Caki2 (cell line): ENCODE measurements at regions not wholly inside any gene's neighbourhood (a gene's known extent, or its start where the extent isn't known, plus 50 kb on each side); places are given as distances from the start of the nearest gene placed in this dataset.
A peak's percentile ranks its signal among the peaks of the same experiment; 100 is the strongest.

Experiments used
- DNase-seq: peaks from one replicate; pipeline ENCODE4 v3.0.0-alpha.2; 2015; ENCODE audit warnings: low read depth
- in situ Hi-C: cut with HindIII; loops from 2 replicates; pipeline ENCODE4 v1.10.0; 2016; ENCODE audit warnings: low sequenced_read_pairs, low pct_unique_long_range_greater_than_20kb, mixed read lengths

DNA sequence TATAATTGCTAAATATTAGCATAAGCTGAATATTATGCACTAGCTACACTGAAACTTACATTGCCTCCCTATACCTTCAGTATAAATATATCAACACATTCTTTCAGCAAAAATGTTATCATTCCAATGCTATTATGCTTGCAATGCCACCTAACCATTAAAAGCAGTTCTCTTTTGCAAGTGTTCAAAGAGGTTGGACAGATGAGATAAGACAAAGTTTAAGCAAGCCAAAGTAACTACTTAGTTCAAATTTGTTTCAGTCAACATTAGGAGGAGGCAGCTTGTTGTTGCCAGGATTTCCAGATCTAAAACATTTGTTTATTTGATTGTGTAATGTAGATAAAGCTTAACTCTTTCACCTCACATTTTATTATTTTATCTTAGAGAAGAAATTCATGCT lies 323.9 kb upstream of the FAM241A start:
- in situ Hi-C loops: no loop called here
- DNase-seq: no peak

DNA sequence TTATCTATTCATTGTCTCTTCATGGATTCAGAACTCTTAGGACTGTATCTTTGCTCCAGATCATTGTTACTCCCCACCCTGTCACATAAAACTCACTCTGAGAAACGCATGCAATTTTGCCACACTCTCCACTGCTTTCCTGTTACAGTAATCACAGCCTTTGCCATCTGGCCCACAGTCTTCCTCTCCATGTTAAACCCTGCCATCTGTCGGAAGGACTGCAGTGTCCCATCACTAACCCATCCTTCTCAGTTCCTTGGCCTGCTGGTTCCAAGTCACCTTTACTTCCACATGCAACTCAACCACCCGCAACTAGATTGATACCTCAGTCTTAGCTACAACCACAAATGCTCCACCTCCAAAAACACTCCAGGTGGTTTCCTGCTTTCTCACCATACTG lies 308.7 kb upstream of the FAM241A start:
- in situ Hi-C loops: no loop called here
- no peak for DNase-seq

DNA sequence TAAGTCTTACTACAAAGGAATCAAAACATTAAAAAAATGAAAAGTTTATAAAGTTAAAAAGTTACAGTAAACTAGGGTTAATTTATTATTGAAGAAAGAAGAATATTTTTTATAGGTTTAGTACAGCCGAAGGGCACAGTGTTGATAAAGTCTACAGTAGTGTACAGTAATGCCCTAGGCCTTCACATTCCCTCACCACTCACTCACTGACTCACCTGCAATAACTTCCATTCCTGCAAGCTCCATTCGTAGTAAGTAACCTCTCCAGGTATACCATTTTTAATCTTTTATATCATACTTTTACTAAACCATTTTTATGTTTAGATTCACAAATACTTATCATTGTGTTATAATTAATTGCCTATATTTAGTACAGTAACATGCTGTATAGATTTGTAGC lies 307.5 kb upstream of the FAM241A start:
- in situ Hi-C loops: no loop called here
- DNase-seq: no peak

DNA sequence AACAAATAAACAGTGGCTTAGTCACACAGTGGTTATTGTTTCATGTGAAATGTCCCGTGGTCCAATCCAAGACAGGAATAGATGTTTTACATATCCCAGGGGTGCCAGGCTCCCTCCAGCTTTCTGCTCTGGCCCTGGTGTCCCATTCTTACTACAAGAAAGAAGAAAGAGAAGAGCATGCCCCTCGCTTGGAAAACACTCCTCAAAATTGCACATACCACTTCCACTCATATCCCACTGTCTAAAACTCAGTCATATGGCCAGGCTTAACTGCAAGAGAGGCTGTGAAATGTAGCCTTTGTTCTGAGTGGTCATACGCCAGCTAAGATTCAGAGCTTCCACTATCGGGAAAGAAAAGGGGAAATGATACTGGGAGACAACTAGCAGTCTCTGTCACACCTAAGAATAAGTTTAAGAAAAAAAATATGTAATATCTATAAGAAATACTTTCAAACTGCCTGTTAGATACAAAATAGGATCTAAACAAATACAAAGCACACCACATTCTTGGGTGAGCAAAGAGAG lies 306.8 kb upstream of the FAM241A start:
- in situ Hi-C loops: no loop called here
- no peak for DNase-seq

DNA sequence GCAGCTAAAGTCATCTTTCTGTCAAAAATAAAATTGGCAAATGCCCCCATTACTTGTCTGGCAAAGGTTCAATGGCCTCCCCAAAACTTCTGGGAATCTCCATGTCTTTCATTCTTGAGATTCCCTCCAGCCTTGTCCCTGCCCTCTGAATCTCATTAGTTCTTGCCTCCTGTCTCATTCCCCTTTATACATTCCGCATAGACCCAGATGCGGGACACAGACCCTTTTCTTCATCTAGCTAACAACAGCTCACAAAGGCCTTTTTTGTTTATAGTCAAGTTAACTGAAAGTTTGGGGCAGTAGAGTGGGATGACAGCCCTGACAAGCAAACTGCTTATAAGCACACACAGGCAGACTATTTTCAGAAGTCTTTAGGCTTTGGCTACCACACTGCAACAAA lies 306.1 kb upstream of the FAM241A start:
- in situ Hi-C loops: no loop called here
- DNase-seq: no peak

DNA sequence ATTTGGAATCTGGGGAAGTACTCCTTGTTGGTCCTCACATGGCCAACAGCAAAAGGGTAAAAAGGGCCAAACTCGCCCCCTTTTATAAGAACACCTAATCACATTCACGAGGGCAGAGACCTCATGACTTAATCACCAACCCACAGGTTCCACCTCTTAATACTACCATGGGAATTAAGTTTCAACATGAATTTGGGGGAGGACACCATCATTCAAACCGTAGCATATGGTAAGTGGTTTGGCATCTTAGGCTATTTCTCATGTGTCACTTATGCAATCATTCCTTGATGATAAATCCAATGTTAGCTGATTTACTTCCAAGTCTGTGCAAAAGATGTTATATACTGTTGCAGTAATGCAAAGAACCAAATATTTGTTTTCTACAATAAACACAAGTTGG lies 302.9 kb upstream of the FAM241A start:
- in situ Hi-C loops: no loop called here
- no peak for DNase-seq

DNA sequence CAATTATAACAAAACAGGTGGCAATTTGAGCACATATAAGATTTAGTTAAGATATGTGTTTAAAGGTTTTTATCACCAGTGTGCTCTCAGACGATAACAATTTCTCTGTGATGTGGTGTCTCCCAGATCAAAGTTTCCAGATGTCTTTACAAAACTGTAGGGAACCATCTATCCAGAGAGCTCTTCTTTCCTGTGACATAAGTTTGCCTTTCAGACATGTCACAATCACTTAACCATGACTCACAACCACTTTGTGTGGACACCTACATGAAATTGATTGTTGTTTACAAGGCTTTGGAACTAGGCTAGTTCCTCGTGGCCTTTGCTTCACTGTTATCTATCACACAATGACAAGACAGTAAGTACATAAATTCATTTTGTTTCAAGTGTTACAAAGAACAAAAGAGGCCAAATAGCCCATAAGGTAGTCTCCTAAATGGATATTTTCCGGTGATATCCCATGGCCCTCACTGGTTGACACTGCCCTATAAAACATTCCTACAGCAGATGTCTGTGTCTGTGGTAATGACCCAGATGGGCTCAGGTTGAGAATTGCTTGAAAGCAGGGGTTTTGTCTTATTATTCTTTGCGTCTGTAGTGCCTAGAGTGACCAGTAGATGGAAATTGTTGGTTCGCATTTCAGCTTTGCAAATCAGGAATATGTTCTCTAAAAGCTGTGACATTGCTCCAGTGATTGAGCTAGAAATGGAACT lies 297.8 kb upstream of the FAM241A start:
- no peak for DNase-seq
- in situ Hi-C loops: no loop called here

DNA sequence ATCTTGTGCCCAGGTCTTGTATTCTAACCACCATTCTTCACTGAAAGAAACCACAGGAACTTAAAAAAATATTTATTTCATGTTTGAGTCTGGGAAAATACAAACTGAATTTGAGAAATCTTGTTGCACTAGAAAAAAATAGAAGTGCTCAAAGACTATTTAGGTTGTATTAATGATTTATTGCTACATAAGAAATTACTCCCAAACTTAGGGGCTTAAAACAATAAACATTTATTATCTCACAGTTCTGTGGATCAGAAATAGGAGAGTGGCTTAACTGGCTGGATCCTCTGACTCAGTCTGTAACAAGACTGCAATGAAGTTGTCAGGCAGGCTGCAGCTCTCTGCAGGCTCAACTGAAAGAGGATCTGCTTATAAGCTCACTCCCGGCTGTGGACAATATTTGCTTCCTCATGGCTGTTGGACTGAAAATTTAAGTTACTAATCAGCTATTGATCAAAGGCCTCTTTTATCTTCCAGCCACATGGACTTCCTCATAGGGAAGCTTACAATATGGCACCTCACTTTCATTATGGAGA lies 295.4 kb upstream of the FAM241A start:
- in situ Hi-C loops: no loop called here
- no peak for DNase-seq

DNA sequence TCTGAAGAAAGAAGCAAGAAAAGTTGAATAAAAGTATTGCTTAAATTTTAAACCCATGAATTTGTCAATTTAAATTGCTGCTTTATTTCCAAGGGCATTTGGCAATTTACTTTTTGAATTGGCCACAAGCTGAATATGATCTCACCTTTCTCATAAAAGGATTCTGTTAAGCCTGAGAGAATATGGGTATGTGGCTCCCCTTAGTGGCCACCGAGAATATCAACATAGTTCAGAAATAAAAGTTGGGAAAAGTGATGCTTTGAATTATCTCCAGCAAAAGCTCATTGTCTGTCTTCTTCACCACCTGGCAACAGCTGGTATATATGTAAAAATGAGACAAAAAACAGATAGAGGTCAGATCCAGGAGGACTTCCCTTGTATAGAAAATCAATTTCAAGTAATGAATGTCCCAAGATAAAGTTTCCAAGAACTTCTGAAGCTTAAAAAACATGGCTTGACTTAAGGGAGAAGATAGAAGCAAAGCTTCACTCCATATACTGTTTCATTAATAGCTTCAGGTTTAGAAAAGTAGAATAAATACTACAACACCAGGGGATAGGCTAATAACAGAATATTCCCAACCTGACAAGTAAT lies 290.7 kb upstream of the FAM241A start:
- DNase-seq: peak; percentile 25
- in situ Hi-C loops: no loop called here

DNA sequence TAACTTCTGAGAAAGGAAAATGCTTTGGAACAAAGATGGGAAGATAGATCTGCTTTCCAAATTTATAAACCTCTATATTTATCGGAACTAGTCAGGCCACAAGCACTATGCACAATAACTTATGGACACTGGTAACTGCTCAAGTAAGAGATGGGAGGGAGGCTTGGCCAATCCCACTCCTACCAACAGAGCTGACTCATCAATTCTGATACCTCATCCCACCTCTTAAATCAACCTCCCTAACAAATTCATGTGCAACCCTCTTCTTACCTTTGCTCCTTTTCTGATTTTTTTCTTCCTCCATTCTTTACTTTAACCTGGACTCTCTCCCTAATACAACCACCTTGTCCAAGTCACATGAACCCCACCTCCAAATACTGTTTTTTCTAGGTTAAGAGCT lies 289.9 kb upstream of the FAM241A start:
- in situ Hi-C loops: no loop called here

DNA sequence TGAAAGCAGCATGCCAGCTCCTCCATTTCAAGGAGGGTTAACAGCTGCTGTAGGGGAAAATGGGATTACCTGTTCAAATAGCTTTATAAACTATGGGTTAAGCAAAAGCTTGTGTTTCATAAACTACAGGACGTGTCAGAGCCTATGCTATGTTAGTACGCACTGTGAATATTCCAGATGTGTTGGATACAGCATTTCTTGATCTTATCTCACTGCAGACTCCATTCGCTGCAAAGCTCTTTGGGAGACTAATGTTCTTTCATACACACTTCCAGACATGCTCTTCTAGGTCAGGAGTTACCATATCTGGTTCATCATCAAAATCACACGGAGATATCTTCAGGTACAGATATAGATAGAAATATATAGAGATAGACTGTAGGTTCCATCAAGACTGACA lies 281.2 kb upstream of the FAM241A start:
- DNase-seq: no peak
- in situ Hi-C loops: no loop called here

More for the DNA sequence above, 289.9 kb upstream of the FAM241A start:
- DNase-seq: no peak

DNA sequence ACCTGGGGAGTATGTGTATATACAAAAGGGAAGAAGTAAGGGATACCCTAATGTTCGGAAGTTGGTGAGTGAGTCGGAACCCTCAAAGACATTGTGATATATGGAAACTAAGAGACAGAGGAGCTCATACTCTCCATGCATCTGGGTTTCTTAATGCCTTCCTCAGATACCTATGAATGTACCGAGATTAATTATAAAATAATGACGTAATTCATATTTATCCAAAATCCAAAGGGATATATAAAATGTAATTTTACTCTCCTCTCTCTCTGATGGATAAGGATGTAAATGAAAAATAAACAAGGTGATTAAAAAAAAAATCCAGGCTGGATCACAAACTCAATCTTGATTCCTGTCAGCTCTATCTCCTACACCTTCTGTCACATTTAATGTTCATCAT lies 275.9 kb upstream of the FAM241A start:
- in situ Hi-C loops: no loop called here
- no peak for DNase-seq

DNA sequence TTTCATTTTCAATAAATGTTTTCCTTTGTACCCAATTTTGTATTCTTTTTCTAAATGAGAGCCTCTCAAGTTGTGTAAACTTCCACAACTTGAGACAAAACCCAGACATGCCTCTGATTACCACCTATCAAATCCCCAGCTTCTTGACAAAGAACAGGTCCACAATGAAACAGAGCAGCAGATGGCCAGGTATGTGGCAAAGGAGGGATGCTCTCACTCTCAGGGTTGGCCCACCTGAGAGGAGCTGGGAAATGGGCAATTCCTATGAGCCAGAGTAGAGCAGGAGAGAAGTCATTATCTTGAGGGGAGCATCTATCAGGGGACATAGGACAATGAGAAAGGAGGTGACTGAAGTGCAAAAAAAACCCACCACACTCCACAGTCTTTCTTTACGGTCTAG lies 273.5 kb upstream of the FAM241A start:
- in situ Hi-C loops: no loop called here
- DNase-seq: no peak

DNA sequence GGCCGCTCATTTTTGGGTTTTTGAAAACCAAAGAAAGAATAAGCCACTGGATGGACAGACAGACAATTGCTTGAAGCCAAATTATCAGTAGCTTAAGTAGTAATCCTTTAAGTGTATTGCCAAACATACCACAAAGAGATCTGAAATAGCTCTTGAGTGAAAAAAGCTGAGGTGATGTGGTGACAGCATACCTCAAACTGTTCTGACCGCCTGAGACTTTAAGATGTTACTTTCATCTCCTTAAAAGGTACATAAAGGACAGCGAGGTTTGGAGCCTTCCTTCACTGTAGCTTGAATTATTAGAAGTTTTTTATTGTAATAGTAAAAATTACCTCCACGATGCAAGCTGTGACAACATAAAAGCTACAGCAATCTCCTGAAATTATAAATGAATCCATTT lies 271.5 kb upstream of the FAM241A start:
- in situ Hi-C loops: no loop called here
- DNase-seq: no peak

DNA sequence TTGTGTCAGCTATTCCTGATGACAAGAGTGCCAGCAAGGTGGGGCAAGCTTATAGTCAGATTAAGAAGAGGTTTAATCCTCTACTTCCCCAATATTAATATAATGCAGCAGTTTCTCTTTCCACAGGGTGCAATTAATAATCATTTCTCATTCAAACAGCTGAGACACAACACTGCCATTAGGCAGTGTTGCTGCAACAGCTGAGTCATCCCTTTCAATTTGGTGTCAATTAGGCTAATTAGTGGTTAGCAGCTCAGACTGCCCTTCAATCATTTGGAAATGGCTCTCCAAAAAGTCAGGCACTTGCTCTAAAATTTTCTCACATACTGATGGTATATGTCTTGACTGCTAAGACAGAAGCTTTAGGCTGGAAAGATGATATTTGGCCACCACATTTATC lies 265.7 kb upstream of the FAM241A start:
- no peak for DNase-seq
- in situ Hi-C loops: no loop called here

DNA sequence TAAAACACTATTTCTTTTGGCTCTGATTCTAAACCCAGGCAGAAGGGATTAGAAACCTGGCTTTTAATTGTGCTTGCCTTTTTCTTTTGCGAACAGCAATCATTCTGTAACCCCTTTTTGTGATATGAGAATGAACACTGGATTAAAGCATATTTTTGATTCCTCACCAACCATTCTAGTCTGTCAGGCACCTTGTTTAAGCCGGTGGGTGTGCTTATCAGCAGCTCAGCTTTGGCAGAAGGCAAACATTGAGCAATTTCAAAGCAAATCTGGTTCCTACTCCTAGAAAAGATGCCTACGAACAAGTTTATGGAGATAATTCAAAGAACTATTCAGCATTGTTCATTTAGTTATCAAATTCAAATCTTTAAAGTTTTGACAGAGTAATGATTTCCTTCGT lies 265.1 kb upstream of the FAM241A start:
- in situ Hi-C loops: no loop called here
- no peak for DNase-seq

DNA sequence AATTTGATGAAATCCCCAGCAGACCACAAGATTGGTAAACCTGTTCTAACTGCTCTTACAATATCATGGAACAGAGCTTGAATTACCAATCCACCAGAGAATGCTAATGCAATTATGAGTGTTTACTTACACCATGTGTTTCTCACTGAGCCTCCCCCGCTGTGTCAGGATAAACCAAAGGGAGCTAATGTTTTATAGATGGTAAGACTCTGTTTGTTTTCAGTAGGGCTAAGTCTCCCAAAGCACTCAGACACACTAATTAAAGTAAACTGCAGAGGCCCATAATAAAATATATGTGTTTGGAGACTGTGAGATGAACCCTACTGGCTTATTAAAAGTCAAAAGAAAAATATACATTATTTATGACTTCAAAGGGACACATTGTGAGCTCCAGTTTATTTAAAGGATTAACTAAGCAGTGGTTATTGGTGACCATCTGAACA lies 261.7 kb upstream of the FAM241A start:
- in situ Hi-C loops: no loop called here
- DNase-seq: no peak

DNA sequence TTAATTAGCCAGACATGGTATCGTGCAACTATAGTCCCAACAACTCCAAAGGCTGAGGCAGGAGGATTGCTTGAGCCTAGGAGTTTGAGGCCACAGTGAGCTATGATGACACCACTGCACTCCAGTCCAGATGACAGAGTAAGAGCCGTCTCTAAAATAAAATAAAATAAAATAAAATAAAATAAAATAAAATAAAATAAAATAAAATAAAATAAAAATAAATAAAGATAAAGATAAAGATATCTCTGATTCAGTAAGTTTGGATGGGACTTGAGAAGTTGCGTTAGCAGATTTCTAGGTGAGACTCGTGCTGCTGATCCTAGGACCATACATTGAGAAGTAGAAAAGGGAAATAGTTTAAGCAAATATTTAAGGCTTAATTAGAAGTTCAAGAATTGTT lies 254.8 kb upstream of the FAM241A start:
- no peak for DNase-seq
- in situ Hi-C loops: no loop called here

DNA sequence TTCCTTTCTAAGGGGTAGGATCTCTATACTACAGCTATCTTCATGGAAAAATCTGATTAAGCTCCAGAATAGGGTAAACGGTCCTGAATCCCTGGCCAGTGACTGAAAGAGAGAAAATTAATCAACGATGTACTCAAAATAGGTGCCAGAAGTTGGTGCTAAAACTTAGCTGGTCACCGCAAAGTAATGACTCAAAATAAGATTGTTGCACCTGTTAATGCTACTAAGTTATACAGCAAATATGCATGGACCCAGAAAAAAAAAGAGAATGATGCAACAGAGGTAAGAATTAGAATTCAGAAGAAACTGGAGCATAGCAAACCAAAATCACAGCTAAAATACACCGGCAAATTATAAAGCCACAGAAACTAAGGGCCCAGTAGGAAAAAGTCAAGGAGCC lies 239.7 kb upstream of the FAM241A start:
- no peak for DNase-seq
- in situ Hi-C loops: no loop called here

DNA sequence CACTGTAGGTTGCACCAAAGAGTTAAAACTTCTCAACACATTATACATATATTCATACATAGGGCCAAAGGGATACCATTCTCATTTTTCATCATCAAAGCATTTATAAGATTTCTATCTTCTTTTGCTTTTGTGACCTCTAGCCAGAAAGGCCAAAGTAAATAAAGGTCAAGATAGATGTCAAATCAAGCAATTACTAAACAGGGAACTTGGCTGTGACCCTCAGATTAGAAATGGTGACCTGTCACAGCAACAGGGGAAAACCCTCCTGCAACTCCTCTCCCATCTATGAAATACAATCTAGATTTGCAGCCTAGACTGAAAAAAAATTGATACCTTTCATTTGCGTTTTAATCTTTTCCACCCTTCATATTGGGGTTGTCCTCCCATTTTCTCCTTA lies 225.6 kb upstream of the FAM241A start:
- no peak for DNase-seq
- in situ Hi-C loops: no loop called here
